ENCODE measurements at regions not wholly inside any gene's neighbourhood (a gene's known extent, or its start where the extent isn't known, plus 50 kb on each side); places are given as distances from the start of the nearest gene placed in this dataset.
"Not testable (repeated sequence)": the region's sequence is repeated elsewhere in the genome, so short reads cannot be mapped to it uniquely, and the experiment has no call there.

DNA sequence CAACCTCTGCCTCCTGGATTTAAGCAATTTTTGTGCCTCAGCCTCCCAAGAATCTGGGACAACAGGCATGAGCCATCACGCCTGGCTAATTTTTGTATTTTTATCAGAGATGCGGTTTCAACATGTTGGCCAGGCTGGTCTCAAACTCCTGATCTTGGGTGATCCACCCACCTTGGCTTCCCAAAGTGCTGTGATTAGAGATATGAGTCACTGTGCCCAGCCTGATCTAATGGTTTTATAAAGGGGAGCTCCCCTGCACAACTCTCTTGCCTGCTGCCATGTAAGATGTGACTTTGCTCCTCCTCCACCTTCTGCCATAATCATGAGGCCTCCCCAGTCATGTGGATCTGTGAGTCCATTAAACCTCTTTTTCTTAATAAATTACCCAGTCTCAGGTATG lies 107.5 kb upstream of the ALDH3B2 start:
- DNase-seq; H3K9me3 ChIP-seq; intact Hi-C loops (cut with DNase I; ENCODE audit: low total_unique reads); H3K27me3 ChIP-seq; H3K27ac ChIP-seq; H3K36me3 ChIP-seq; H3K4me3 ChIP-seq; H3K4me1 ChIP-seq: not testable (repeated sequence)

DNA sequence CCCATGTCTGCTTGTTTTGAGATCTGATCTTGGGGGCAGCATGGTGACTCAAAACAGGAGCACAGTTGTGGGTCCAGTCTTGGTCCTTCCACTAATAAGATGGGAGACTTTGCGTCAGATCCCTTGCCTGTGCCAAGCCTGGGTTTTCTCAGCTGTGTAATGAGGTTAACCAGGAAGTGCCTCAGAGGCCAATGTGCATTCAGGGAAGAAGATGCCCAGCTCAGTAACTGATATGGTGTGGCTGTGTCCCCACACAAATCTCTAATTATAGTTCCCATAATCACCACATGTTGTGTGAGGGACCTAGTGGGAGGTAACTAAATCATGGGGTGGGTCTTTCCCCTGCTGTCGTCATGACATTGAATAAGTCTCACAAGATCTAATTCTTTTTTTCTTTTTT lies 107.1 kb upstream of the ALDH3B2 start:
- DNase-seq; intact Hi-C loops (cut with DNase I; ENCODE audit: low total_unique reads); H3K36me3 ChIP-seq: not testable (repeated sequence)

DNA sequence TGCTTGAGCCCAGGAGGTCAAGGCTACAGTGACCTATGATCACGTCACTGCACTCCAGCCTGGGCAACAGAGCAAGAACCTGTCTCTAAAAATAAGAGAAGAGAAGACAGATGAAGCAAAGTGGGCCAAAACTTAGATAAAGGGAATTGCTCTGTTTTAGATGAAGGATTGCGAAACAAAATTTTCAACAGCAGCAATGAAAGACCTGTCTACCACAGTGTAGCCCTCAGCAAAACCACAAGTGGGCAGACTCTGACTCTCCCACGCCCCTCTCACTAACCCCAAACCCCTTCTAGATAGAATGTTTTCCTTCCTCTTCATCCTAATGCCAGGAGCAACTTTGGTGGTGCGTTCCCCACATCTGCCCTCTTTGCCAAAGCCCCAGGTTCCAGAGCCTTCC lies 105.6 kb upstream of the ALDH3B2 start:
- H3K4me3 ChIP-seq = no peak overlapping the region
- no peaks in the 10 kb centered on the region for H3K27me3 ChIP-seq
- no peak for TF ChIP-seq POLR2A (IDR thresholded peaks at IDR 0.05)
- TF ChIP-seq, protein P1, sequence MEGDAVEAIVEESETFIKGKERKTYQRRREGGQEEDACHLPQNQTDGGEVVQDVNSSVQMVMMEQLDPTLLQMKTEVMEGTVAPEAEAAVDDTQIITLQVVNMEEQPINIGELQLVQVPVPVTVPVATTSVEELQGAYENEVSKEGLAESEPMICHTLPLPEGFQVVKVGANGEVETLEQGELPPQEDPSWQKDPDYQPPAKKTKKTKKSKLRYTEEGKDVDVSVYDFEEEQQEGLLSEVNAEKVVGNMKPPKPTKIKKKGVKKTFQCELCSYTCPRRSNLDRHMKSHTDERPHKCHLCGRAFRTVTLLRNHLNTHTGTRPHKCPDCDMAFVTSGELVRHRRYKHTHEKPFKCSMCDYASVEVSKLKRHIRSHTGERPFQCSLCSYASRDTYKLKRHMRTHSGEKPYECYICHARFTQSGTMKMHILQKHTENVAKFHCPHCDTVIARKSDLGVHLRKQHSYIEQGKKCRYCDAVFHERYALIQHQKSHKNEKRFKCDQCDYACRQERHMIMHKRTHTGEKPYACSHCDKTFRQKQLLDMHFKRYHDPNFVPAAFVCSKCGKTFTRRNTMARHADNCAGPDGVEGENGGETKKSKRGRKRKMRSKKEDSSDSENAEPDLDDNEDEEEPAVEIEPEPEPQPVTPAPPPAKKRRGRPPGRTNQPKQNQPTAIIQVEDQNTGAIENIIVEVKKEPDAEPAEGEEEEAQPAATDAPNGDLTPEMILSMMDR (IDR thresholded peaks at IDR 0.05) = no peak
- intact Hi-C loops (cut with DNase I; ENCODE audit: low total_unique reads) = no loop called here
- no peak overlapping the region for H3K27ac ChIP-seq
- H3K9me3 ChIP-seq = no peaks in the 10 kb centered on the region
- no peak for DNase-seq
- no peaks in the 10 kb centered on the region for H3K36me3 ChIP-seq
- H3K4me1 ChIP-seq = no peaks in the 10 kb centered on the region

More for the DNA sequence above, 107.1 kb upstream of the ALDH3B2 start:
- not testable (repeated sequence) for H3K27me3 ChIP-seq, H3K9me3 ChIP-seq, H3K27ac ChIP-seq, H3K4me1 ChIP-seq, H3K4me3 ChIP-seq

DNA sequence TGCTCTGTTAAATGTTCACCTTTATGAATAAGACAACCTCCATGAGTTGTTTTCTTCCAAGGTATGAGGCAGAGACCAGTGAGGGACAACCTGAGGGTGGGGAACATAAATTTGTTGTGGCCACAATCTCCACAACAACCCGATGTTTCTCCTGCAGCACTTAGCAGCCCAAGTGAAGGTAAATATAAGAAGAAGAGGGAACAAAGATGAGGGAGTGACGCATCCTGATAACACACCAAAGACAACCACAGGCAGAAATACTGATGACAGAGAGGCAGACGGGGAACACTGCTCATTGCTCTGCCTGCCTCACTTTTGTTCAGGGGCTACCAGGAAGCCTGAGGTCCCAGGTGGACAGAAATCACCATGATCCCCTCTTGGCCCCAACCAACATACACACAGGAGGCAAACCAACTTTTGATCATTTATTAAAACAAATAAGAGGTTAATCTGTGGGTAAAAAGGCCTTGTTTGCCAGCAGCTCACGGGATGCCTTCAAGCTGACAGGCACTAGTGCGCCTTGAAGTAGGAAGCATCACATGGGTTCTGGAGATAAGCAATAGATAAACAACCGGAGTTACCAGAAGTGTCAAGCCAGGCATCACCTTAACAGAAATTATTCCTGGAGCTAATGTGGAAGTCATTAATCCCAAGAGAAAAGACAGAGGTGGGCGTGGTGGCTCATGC lies 104.9 kb upstream of the ALDH3B2 start:
- H3K9me3 ChIP-seq; intact Hi-C loops (cut with DNase I; ENCODE audit: low total_unique reads); H3K27ac ChIP-seq; H3K4me1 ChIP-seq; DNase-seq; H3K4me3 ChIP-seq; H3K36me3 ChIP-seq; H3K27me3 ChIP-seq: not testable (repeated sequence)

DNA sequence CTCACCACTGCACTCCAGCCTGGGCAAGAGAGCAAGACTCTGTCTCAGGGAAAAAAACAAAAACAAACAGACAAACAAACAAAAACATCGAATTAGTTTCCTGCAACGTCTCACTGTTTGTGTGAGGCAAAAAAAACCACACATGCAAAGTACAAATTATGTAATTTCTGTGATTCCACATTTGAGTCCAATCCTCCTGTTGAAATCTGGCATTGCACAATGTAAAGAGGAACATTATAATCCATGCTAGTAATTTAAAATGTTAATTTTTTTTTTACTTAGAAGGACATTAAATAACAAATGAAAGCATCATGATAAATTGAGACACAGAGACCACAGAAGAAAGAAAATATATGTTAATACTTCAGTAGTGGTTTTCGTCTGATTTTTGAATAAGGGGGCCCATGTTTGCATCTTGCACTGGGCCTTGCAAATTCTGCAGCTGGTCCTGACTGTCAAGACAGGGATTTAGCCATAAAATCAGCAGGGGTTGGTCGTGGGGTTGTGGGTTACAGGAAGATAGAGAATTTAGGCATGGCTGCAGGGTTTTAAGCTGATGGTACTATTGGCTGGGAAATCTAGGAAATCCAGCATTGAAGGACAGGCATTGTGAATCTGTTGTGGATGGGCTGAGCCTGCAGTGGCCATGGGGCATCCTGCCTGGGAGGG lies 102.6 kb upstream of the ALDH3B2 start:
- Histone ChIP-seq H3K27ac (no peak overlapping the region), H3K27me3 (no peaks in the 10 kb centered on the region), H3K9me3 (no peaks in the 10 kb centered on the region), H3K4me1 (no peaks in the 10 kb centered on the region), H3K4me3 (no peak overlapping the region), H3K36me3 (no peaks in the 10 kb centered on the region)
- no peak for TF ChIP-seq POLR2A (IDR thresholded peaks at IDR 0.05)
- TF ChIP-seq, protein P1 (IDR thresholded peaks at IDR 0.05) = no peak
- no peak for DNase-seq
- intact Hi-C loops (cut with DNase I; ENCODE audit: low total_unique reads) = no loop called here

DNA sequence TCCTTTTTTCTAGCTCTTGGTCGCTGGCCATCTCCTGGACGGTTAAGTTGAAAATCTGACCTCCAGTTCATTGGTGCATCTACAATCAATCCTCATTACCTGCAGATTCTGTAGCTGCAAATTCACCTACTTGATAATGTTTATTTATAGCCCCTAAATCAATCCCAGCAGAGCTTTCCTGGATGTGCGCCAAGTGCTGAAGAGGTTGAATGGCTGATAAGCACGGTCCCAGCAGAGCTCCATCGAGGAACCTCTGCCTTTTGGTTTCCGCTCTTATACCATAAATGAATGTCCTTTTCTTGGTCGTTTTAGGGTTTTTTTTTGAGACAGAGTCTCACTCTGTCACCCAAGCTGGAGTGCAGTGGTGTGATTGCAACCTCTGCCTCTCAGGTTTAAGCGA lies 99.8 kb upstream of the ALDH3B2 start:
- H3K27me3 ChIP-seq; H3K4me1 ChIP-seq; H3K9me3 ChIP-seq; H3K36me3 ChIP-seq; DNase-seq; intact Hi-C loops (cut with DNase I; ENCODE audit: low total_unique reads); H3K27ac ChIP-seq; H3K4me3 ChIP-seq: not testable (repeated sequence)

DNA sequence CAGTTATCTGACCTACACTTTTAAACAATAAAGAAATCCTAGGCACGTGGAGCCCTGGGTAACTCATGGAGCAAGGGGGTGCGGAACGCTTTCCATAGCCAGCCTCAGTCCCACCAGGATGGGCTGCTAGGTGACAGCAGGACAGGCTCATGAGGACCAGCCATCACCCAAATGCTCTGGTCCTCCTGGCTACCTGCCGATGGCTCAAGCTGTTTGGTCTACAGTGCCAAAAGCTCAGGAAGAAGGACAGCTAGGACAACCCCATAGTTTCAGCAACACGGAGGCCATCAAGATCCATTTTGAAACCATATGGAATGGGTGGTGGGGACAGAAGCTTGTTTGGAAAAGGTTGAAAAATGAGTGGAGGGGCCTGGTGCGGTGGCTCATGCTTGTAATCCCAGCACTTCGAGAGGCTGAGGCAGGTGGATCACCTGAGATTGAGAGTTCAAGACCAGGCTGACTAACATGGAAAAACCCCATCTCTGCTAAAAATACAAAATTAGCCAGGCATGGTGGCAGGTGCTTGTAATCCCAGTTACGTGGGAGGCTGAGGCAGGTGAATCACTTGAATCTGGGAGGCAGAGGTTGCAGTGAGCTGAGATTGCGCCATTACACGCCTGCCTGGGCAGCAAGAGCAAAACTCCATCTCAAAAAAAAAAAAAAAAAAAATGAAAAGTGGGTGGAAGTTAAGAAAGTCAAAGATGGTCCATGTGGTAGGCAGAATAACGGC lies 93.7 kb upstream of the ALDH3B2 start:
- intact Hi-C loops (cut with DNase I; ENCODE audit: low total_unique reads); H3K4me3 ChIP-seq; H3K27ac ChIP-seq; H3K4me1 ChIP-seq; DNase-seq; H3K36me3 ChIP-seq; H3K9me3 ChIP-seq; H3K27me3 ChIP-seq: not testable (repeated sequence)

DNA sequence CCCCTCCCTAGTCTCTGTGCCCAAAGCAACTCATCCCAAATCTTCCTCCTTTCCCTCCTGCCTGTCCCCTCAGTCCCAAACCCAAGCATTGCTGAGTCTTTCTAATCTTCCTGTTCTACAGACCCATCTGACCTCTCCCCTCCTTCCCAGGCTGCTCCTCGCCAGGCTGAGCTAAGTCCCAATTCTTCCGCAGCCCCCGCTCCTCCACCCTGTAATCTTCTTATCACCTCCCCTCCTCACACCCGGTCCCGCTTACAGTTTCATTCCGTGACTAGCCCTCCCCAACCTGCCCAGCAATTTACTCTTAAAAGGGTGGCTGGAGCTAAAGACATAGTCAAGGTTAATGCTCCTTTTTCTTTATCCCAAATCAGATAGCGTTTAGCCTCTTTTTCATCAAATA lies 86.8 kb upstream of the ALDH3B2 start:
- H3K4me3 ChIP-seq; H3K27me3 ChIP-seq; DNase-seq; H3K36me3 ChIP-seq; H3K4me1 ChIP-seq; H3K27ac ChIP-seq; intact Hi-C loops (cut with DNase I; ENCODE audit: low total_unique reads); H3K9me3 ChIP-seq: not testable (repeated sequence)

DNA sequence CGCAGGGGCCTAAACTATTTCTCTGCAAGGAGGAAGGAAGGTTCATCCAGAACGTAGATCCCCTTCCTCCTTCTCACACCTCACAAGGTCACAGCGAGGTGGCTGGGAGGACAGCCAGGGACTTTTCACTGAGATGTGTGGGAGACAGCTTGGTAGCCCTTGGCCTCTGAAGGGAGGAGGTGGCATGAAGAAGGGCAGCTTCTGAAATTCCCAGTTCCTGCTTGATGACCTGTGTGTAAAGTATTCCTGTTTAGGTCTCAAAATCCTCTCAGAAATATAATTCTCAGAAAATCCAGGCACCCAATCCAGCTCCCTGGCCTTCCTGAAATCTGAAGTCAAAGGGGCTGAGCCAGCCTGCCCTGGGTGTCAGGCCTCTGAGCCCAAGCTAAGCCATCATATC lies 84.9 kb upstream of the ALDH3B2 start:
- DNase-seq; H3K9me3 ChIP-seq; H3K36me3 ChIP-seq; intact Hi-C loops (cut with DNase I; ENCODE audit: low total_unique reads); H3K4me3 ChIP-seq; H3K4me1 ChIP-seq; H3K27me3 ChIP-seq; H3K27ac ChIP-seq: not testable (repeated sequence)

DNA sequence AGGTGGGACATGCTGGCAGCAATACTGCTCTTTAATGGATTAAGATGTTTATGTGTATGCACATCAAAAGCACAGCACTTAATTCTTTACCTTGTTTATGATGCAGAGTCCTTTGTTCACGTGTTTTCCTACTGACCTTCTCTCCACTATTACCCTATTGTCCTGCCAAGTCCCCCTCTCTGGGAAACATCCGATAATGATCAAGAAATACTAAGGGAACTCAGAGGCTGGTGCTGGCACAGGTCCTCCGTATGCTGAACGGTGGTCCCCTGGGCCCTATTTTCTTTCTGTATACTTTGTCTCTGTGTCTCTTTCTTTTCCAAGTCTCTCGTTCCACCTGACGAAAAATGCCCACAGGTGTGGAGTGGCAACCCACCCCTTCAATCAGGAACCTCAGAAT lies 84.0 kb upstream of the ALDH3B2 start:
- H3K4me1 ChIP-seq; H3K36me3 ChIP-seq; H3K9me3 ChIP-seq; H3K4me3 ChIP-seq; intact Hi-C loops (cut with DNase I; ENCODE audit: low total_unique reads); H3K27me3 ChIP-seq; DNase-seq; H3K27ac ChIP-seq: not testable (repeated sequence)

DNA sequence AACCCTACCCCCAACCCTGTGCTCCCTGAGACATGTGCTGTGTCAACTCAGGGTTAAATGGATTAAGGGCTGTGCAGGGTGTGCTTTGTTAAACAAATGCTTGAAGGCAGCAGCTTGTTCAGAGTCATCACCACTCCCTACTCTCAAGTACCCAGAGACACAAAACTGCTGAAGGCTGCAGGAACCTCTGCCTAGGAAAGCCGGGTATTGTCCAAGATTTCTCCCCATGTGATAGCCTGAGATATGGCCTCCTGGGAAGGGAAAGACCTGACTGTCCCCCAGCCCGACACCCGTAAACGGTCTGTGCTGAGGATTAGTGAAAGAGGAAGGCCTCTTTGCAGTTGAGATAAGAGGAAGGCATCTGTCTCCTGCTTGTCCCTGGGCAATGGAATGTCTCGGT lies 83.6 kb upstream of the ALDH3B2 start:
- intact Hi-C loops (cut with DNase I; ENCODE audit: low total_unique reads); H3K9me3 ChIP-seq; H3K4me3 ChIP-seq; H3K27ac ChIP-seq; DNase-seq; H3K4me1 ChIP-seq; H3K27me3 ChIP-seq; H3K36me3 ChIP-seq: not testable (repeated sequence)
